ENCODE measurements at regions not wholly inside any gene's neighbourhood (a gene's known extent, or its start where the extent isn't known, plus 50 kb on each side); places are given as distances from the start of the nearest gene placed in this dataset.

- TF ChIP-seq CTCF (IDR thresholded peaks at IDR 0.05), result no peak
- no peak for TF ChIP-seq ZSCAN18 (CRISPR knock-in tag; IDR thresholded peaks at IDR 0.05)
Measured at GRCh38 chr17:6306820-6307219, 128.1 kb downstream of the AIPL1 start.
